Retinal pigment epithelial cell (primary cell): ENCODE measurements at regions not wholly inside any gene's neighbourhood (a gene's known extent, or its start where the extent isn't known, plus 50 kb on each side); places are given as distances from the start of the nearest gene placed in this dataset.

Experiments
- DNase-seq: peaks from one replicate; pipeline ENCODE4 v3.0.0-alpha.2; 2010; ENCODE audit warnings: low read depth
- H3K4me3 ChIP-seq: 2 replicates; pipeline ENCODE4 v1.5.1; 2011; ENCODE audit warnings: mild to moderate bottlenecking, low read length, control low read depth, moderate library complexity
- CTCF ChIP-seq: conservative IDR thresholded peaks from 2 replicates; pipeline ENCODE4 v1.5.1; 2011; ENCODE audit warnings: low read depth, low read length, control low read depth, inconsistent platforms

- H3K4me3 ChIP-seq = no peak overlapping the region
- no peak for DNase-seq
- TF ChIP-seq CTCF = no peak
Observed at GRCh38 chr14:25103271-25103670, 53.3 kb upstream of the STXBP6 start.

- no peak for DNase-seq
- no peak for TF ChIP-seq CTCF
Observed at GRCh38 chr14:25102788-25103187, 52.8 kb upstream of the STXBP6 start.

GRCh38 chr14:25101276-25101675 lies 51.3 kb upstream of the STXBP6 start:
- DNase-seq = no peak
- no peak for TF ChIP-seq CTCF
- H3K4me3 ChIP-seq = no peak overlapping the region

More at GRCh38 chr14:25102788-25103187, 52.8 kb upstream of the STXBP6 start:
- H3K4me3 ChIP-seq = no peak overlapping the region
